Esophagus squamous epithelium (tissue), 5 donors: ENCODE measurements at regions not wholly inside any gene's neighbourhood (a gene's known extent, or its start where the extent isn't known, plus 50 kb on each side); places are given as distances from the start of the nearest gene placed in this dataset.

Experiments
- DNase-seq: peaks from one replicate; lab custom pipeline; 2025; lab: John Stamatoyannopoulos, UW
- H3K27ac ChIP-seq, 4 donors: fragments of 200-600 bp; sonication (generic); one replicate each; pipeline ENCODE4 v1.5.1; 2016 to 2019; ENCODE audit warnings: mild to moderate bottlenecking in 1 of 4
- H3K27me3 ChIP-seq, 4 donors: fragments of 200-600 bp; sonication (generic); 1 replicate in 3 of 4; 2 replicates in 1 of 4; pipeline versions ENCODE4 v1.5.1 to v1.6.0; 2017 to 2021; ENCODE audit warnings: antibody characterized with exemption in 1 of 4
- H3K36me3 ChIP-seq, 3 donors: fragments of 200-600 bp; sonication (generic); one replicate each; pipeline ENCODE4 v1.5.1; 2016 to 2019
- H3K4me1 ChIP-seq, 3 donors: fragments of 200-600 bp; sonication (generic); one replicate each; pipeline ENCODE4 v1.5.1; 2017 to 2019
- H3K4me3 ChIP-seq, 4 donors: fragments of 200-600 bp; sonication (generic); 1 replicate in 3 of 4; 2 replicates in 1 of 4; pipeline ENCODE4 v1.5.1; 2016 to 2019; ENCODE audit warnings: mild to moderate bottlenecking in 2 of 4, moderate library complexity in 1 of 4
- H3K9me3 ChIP-seq, 3 donors: fragments of 200-600 bp; sonication (generic); one replicate each; pipeline ENCODE4 v1.5.1; 2016 to 2019
- CTCF ChIP-seq, 6 experiments: fragments of 450-650 bp in 4 of 6; fragments of 200-600 bp in 2 of 6; sonication (generic) in 2 of 6; IDR thresholded peaks; one replicate each; pipeline ENCODE4 v1.5.1; 2016 to 2019; ENCODE audit warnings: antibody characterized with exemption in 6 of 6, mild to moderate bottlenecking in 4 of 6, moderate library complexity in 4 of 6
- POLR2A ChIP-seq, 4 donors: fragments of 450-650 bp; IDR thresholded peaks; one replicate each; pipeline ENCODE4 v1.6.1; 2017; ENCODE audit warnings: antibody characterized with exemption in 4 of 4, mild to moderate bottlenecking in 4 of 4, moderate library complexity in 3 of 4
- WGBS, 2 donors: methylation state at CpG; one replicate each; pipeline ENCODE4 v1.1.5; 2018; 5-methylcytosine and 5-hydroxymethylcytosine counted together
- intact Hi-C: fragments of 100-400 bp; cut with DNase I; formaldehyde crosslinking; loops from one replicate; pipeline ENCODE4 v1.15.0; 2022
- donor health status: DM: yes; HTN: yes; CAD: no.

DNA sequence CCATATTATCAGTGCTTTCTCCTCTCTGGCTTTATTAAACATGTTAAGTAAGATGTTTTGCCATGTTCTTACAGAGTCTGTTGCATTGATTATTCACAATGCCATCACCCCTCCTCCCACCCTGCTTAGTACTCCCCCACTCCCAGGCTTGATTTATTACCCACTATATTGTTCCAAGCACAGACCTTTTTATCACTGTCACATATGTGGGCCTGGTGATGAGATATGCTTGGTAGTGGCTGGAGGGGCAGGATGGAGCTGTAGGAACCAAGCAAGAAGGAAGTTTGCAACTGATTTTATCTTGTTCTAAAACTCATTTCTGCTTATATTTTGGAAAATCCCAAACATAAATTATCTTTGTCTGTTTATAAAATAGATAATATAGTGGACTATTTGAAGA lies 748.2 kb upstream of the CELF4 start:
- Histone ChIP-seq H3K4me3 (no peak overlapping the region), H3K27ac (no peak overlapping the region), H3K9me3 (no peaks in the 10 kb centered on the region), H3K36me3 (no peaks in the 10 kb centered on the region), H3K4me1 (no peaks in the 10 kb centered on the region), H3K27me3 (no peaks in the 10 kb centered on the region)
- intact Hi-C loops = no loop called here
- DNase-seq = no peak
- TF ChIP-seq POLR2A (IDR thresholded peaks at IDR 0.05) = no peak
- no peak for TF ChIP-seq CTCF (IDR thresholded peaks at IDR 0.05)

GRCh38 chr18:38312532-38312931 lies 746.9 kb upstream of the CELF4 start:
- intact Hi-C loops = no loop called here
- Histone ChIP-seq H3K27me3 (no peaks in the 10 kb centered on the region), H3K9me3 (no peaks in the 10 kb centered on the region), H3K4me3 (no peak overlapping the region), H3K27ac (no peak overlapping the region), H3K4me1 (no peaks in the 10 kb centered on the region), H3K36me3 (no peaks in the 10 kb centered on the region)
- DNase-seq = no peak
- TF ChIP-seq POLR2A (IDR thresholded peaks at IDR 0.05) (no peak), CTCF (IDR thresholded peaks at IDR 0.05) (no peak)
- WGBS, 2 donors = 64 to 70% methylated on average over 3 of the region's 3 CpGs

GRCh38 chr18:38310936-38311335 lies 745.3 kb upstream of the CELF4 start:
- TF ChIP-seq POLR2A (IDR thresholded peaks at IDR 0.05) = no peak
- H3K36me3 ChIP-seq = no peaks in the 10 kb centered on the region
- no peaks in the 10 kb centered on the region for H3K4me1 ChIP-seq
- 61 to 71% methylated on average over 2 of the region's 2 CpGs for WGBS, 2 donors
- H3K27ac ChIP-seq = no peak overlapping the region
- intact Hi-C loops = no loop called here
- no peak overlapping the region for H3K4me3 ChIP-seq
- no peaks in the 10 kb centered on the region for H3K27me3 ChIP-seq
- DNase-seq = no peak
- no peaks in the 10 kb centered on the region for H3K9me3 ChIP-seq

DNA sequence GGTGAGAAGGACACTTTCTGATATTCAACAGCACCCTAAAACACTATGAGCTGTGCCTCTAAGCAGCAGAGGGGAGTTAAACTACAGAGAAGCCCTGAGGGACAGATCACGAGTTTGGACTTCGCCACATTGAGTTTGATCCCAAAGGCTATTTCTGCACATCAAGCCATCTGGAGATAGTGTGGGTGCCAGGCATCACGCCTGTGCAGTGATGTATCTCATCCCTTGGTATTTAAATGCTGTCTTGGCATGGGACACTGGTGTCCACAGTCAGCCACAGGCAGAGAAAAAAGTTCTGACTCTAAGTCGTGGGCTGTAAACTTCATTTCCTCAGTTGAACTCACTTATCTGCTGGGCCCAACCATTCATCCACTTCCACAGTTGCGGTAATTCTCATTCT lies 742.3 kb upstream of the CELF4 start:
- WGBS, 2 donors = 73 to 75% methylated on average over 3 to 5 of the region's 5 CpGs
- no peak for DNase-seq
- no peak overlapping the region for H3K4me3 ChIP-seq
- H3K27ac ChIP-seq = no peak overlapping the region
- no peaks in the 10 kb centered on the region for H3K36me3 ChIP-seq
- no peaks in the 10 kb centered on the region for H3K4me1 ChIP-seq
- H3K9me3 ChIP-seq = no peaks in the 10 kb centered on the region
- TF ChIP-seq POLR2A (IDR thresholded peaks at IDR 0.05) (no peak), CTCF (IDR thresholded peaks at IDR 0.05) (no peak)
- no peaks in the 10 kb centered on the region for H3K27me3 ChIP-seq
- intact Hi-C loops = no loop called here

DNA sequence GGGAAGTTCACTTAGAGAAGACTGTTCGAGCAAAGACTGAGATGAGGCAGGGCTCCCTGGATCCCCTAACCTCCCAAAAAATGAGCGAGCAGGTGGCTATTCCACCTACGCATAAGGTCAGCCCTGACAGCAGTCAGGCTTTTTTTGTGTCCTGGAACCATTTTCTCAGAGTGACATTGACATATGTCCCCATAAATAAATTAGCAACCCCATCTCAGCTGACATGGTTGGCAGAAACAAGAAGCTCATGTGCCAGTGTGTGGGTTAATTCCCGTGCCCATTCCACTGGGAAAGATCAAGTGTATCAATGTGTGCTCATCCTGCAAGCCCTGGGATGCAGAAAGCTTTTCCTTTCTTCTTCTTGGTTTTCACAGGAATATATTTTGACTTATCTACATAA lies 740.4 kb upstream of the CELF4 start:
- no peaks in the 10 kb centered on the region for H3K9me3 ChIP-seq
- H3K27me3 ChIP-seq = no peaks in the 10 kb centered on the region
- no peak for DNase-seq
- H3K27ac ChIP-seq = no peak overlapping the region
- WGBS, 2 donors = 84% methylated on average over 3 to 4 of the region's 4 CpGs
- H3K4me1 ChIP-seq = no peaks in the 10 kb centered on the region
- no peaks in the 10 kb centered on the region for H3K36me3 ChIP-seq
- H3K4me3 ChIP-seq = no peak overlapping the region
- TF ChIP-seq POLR2A (IDR thresholded peaks at IDR 0.05) = no peak
- no peak for TF ChIP-seq CTCF (IDR thresholded peaks at IDR 0.05)
- intact Hi-C loops = no loop called here

DNA sequence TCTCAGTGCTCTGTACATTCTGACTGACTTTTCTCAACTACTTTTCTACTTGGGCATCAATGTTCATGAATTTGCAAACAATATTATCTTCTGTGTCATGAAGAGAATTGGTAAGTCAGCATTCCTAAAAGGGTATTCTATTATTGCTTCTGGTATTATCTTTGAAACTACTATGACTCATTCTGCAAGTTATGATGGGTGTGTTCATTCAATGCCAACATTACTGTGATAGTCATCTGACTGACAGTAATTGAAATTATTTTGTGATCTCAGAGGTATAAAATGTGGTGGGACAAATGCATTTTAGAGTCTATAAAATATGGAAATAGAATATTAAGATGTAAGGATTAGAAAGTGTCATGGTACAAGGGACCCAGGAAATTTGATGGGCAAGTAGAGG lies 736.0 kb upstream of the CELF4 start:
- no peaks in the 10 kb centered on the region for H3K4me1 ChIP-seq
- no peaks in the 10 kb centered on the region for H3K36me3 ChIP-seq
- no peaks in the 10 kb centered on the region for H3K9me3 ChIP-seq
- no peak overlapping the region for H3K27ac ChIP-seq
- intact Hi-C loops = no loop called here
- H3K4me3 ChIP-seq = no peak overlapping the region
- DNase-seq = no peak
- TF ChIP-seq POLR2A (IDR thresholded peaks at IDR 0.05) = no peak
- no peak for TF ChIP-seq CTCF (IDR thresholded peaks at IDR 0.05)
- no peaks in the 10 kb centered on the region for H3K27me3 ChIP-seq
